Ovary (tissue), 3 donors: ENCODE measurements at regions not wholly inside any gene's neighbourhood (a gene's known extent, or its start where the extent isn't known, plus 50 kb on each side); places are given as distances from the start of the nearest gene placed in this dataset.

Experiments
- CTCF ChIP-seq, 3 donors: fragments of 450-650 bp in 2 of 3; fragments of 200-600 bp in 1 of 3; IDR thresholded peaks; one replicate each; pipeline versions ENCODE4 v1.5.1 to v1.8.0; 2016 to 2022; ENCODE audit warnings: antibody characterized with exemption in 3 of 3, mild to moderate bottlenecking in 1 of 3
- EP300 ChIP-seq: sonication (generic); formaldehyde crosslinking; IDR thresholded peaks from one replicate; pipeline ENCODE4 v1.6.1; 2017; ENCODE audit warnings: antibody characterized with exemption
- POLR2A ChIP-seq: fragments of 450-650 bp; IDR thresholded peaks from one replicate; pipeline ENCODE4 v1.6.1; 2017; ENCODE audit warnings: antibody characterized with exemption, mild to moderate bottlenecking, moderate library complexity
- donor health status: DM: no; HTN: no; CAD: no.

DNA sequence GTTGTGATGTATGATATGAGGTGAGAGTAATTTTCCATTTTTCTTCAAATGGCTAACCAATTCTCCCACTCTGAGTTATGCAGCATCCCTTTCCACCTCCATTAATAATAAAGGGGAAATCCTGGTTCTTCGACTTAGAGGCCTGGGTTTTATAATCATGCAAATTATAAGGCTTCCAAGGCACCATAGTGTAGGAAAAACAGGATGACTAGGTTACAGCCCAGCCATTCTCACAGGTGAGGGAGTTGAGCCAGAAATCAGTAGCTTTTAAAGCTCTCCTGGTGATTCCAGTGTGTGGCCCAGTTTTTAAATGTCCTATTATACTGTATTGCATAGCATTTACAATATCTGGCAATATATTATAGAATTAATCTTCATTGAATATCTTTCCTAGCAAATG, 203.1 kb downstream of the ARHGEF9 start:
- TF ChIP-seq EP300 = no peak
- TF ChIP-seq CTCF (IDR thresholded peaks at IDR 0.05) = no peak
- TF ChIP-seq POLR2A = no peak
